ENCODE measurements at regions not wholly inside any gene's neighbourhood (a gene's known extent, or its start where the extent isn't known, plus 50 kb on each side); places are given as distances from the start of the nearest gene placed in this dataset.

GRCh38 chr2:103959174-103960128 is 894.5 kb upstream of the POU3F3 start:
- H2BK12ac ChIP-seq (ENCODE audit: insufficient read length, low read depth, low read length): no peak overlapping the region
- H4K20me1 ChIP-seq (ENCODE audit: control insufficient read depth, insufficient read depth, insufficient read length): no peaks in the 10 kb centered on the region
- H3K4ac ChIP-seq (ENCODE audit: low read depth, low read length): no peak overlapping the region
- H3K36me3 Mint-ChIP-seq (ENCODE audit: insufficient read depth in 1 of 3, low read depth in 3 of 3): peaks cover 0 to 1% (median 0%) of the 10 kb centered on the region in 3 experiments; a peak in 1 of 7 replicates
- DNase-seq: peak; percentile 61
- no peak overlapping the region for H2BK120ac ChIP-seq (ENCODE audit: low read depth, low read length, poor library complexity, severe bottlenecking)
- H2AFZ ChIP-seq (ENCODE audit: low read length): no peak overlapping the region
- H3K9me3 ChIP-seq (ENCODE audit: control insufficient read depth, low read depth, low read length): no peaks in the 10 kb centered on the region
- H3K14ac ChIP-seq (ENCODE audit: insufficient read depth, low read length): no peak overlapping the region
- no peaks in the 10 kb centered on the region for H3K27me3 ChIP-seq (ENCODE audit: insufficient read depth, low read length)
- H3K27me3 Mint-ChIP-seq (ENCODE audit: low read depth): no peaks in the 10 kb centered on the region
- no peaks in the 10 kb centered on the region for H3K4me1 ChIP-seq (ENCODE audit: insufficient read depth, low read length)
- no peak overlapping the region for H3K9ac ChIP-seq (ENCODE audit: extremely low read depth, insufficient read length, low read length)
- H4K91ac ChIP-seq (ENCODE audit: insufficient read length, low read depth, low read length): no peak overlapping the region
- no peak overlapping the region for H3K27ac Mint-ChIP-seq
- H3K9me3 Mint-ChIP-seq: no peaks in the 10 kb centered on the region
- H3K27ac ChIP-seq (ENCODE audit: insufficient read length, low read depth, low read length): no peak overlapping the region
- H3K79me2 ChIP-seq (ENCODE audit: insufficient read depth, low read length): no peaks in the 10 kb centered on the region
- WGBS (ENCODE audit: extremely low coverage, insufficient read length, low lambda C conversion rate): no CpG with 5 or more reads among the region's 9 CpGs
- no peak overlapping the region for H3K4me3 Mint-ChIP-seq
- no peak overlapping the region for H2AK5ac ChIP-seq (ENCODE audit: insufficient read length, low read length)
- H3K23ac ChIP-seq (ENCODE audit: insufficient read length, low read depth, low read length): no peak overlapping the region
- no peaks in the 10 kb centered on the region for H3K4me1 Mint-ChIP-seq
- no peak overlapping the region for H2BK5ac ChIP-seq (ENCODE audit: insufficient read length, low read length)
- H3K79me1 ChIP-seq (ENCODE audit: insufficient read depth, low read depth, low read length, poor library complexity, severe bottlenecking): no peaks in the 10 kb centered on the region
- no peaks in the 10 kb centered on the region for H3K23me2 ChIP-seq (ENCODE audit: insufficient read length, low read depth, low read length, poor library complexity, severe bottlenecking)
- H3K56ac ChIP-seq (ENCODE audit: insufficient read length, low read depth, low read length): no peak overlapping the region
- no peak overlapping the region for H3K4me2 ChIP-seq (ENCODE audit: insufficient read depth, insufficient read length, low read length)
- H2BK20ac ChIP-seq (ENCODE audit: low read depth, low read length, poor library complexity, severe bottlenecking): no peak overlapping the region
- peak; percentile 81 for TF ChIP-seq CTCF (conservative IDR thresholded peaks at IDR 0.05)
- H3T11ph ChIP-seq (ENCODE audit: low read length): no peak overlapping the region
- no peak overlapping the region for H2BK15ac ChIP-seq (ENCODE audit: low read depth, low read length)
- no peak overlapping the region for H4K8ac ChIP-seq (replicated peaks; ENCODE audit: insufficient read length, low read depth, low read length)
- no peak overlapping the region for H3K18ac ChIP-seq (ENCODE audit: insufficient read length, low read depth, low read length)
- no peak overlapping the region for H4K5ac ChIP-seq (ENCODE audit: insufficient read length, low read depth, low read length)

All from H9 (cell line).